HL-60 (cell line): ENCODE measurements at regions not wholly inside any gene's neighbourhood (a gene's known extent, or its start where the extent isn't known, plus 50 kb on each side); places are given as distances from the start of the nearest gene placed in this dataset.

ENCODE experiments used
- DNase-seq, 2 experiments: peaks; one replicate each; pipeline ENCODE4 v3.0.0-alpha.2; 2010 to 2020; ENCODE audit warnings: low read depth in 1 of 2, low spot score in 1 of 2
- H3K27ac ChIP-seq: fragments of 250-450 bp; sonication (Bioruptor Pico); replicated peaks from 2 replicates; pipeline ENCODE4 v1.5.1; 2020; ENCODE audit warnings: mild to moderate bottlenecking, moderate library complexity
- H3K27me3 ChIP-seq: fragments of 250-450 bp; sonication (Bioruptor Pico); 2 replicates; pipeline ENCODE4 v1.5.1; 2021; ENCODE audit warnings: mild to moderate bottlenecking, moderate library complexity; ENCODE audit not compliant: insufficient read depth, poor library complexity, severe bottlenecking
- H3K4me3 ChIP-seq: replicated peaks from 2 replicates; pipeline ENCODE4 v1.5.1; 2011; ENCODE audit warnings: mild to moderate bottlenecking, control low read depth, low read length; ENCODE audit not compliant: insufficient read depth
- GABPA ChIP-seq: IDR thresholded peaks from 2 replicates; pipeline ENCODE4 v1.6.1; 2012; ENCODE audit warnings: low read depth
- POLR2AphosphoS5 ChIP-seq: IDR thresholded peaks from 2 replicates; pipeline ENCODE4 v1.6.1; 2012; ENCODE audit warnings: low read depth
- SPI1 ChIP-seq: IDR thresholded peaks from 2 replicates; pipeline ENCODE4 v1.6.1; 2012; ENCODE audit warnings: low read depth, mild to moderate bottlenecking, borderline replicate concordance
- TF ChIP-seq, protein P1 (sequence below): IDR thresholded peaks from one replicate; pipeline ENCODE4 v1.5.1; 2011; ENCODE audit warnings: low read length, control low read depth, inconsistent platforms; ENCODE audit not compliant: insufficient read depth
- TF ChIP-seq, protein P2 (sequence below): IDR thresholded peaks from 2 replicates; pipeline ENCODE4 v1.6.1; 2012; ENCODE audit warnings: low read depth; ENCODE audit not compliant: insufficient replicate concordance

DNA sequence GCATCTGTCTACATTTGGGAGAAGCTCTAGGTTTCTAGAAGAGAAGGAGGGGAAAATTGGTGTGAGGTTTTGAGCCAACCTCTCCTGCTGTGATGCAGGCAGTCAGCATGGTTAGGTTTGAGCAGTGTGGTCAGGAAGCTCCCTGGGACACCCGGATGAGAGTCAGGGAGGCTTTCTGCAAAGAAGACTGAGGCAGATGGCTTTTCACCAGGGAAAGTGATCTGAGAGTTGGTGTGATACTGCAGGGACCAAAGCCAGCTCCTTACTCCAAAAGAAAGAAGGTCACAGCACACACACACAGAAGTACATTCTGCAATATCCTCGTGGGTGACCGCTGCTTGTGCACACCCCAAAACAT, 75.8 kb upstream of the BCL11A start:
- H3K4me3 ChIP-seq, result no peak overlapping the region
- TF ChIP-seq SPI1, result no peak
- TF ChIP-seq POLR2AphosphoS5, result no peak
- TF ChIP-seq, protein P1, sequence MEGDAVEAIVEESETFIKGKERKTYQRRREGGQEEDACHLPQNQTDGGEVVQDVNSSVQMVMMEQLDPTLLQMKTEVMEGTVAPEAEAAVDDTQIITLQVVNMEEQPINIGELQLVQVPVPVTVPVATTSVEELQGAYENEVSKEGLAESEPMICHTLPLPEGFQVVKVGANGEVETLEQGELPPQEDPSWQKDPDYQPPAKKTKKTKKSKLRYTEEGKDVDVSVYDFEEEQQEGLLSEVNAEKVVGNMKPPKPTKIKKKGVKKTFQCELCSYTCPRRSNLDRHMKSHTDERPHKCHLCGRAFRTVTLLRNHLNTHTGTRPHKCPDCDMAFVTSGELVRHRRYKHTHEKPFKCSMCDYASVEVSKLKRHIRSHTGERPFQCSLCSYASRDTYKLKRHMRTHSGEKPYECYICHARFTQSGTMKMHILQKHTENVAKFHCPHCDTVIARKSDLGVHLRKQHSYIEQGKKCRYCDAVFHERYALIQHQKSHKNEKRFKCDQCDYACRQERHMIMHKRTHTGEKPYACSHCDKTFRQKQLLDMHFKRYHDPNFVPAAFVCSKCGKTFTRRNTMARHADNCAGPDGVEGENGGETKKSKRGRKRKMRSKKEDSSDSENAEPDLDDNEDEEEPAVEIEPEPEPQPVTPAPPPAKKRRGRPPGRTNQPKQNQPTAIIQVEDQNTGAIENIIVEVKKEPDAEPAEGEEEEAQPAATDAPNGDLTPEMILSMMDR, result no peak
- TF ChIP-seq, protein P2, sequence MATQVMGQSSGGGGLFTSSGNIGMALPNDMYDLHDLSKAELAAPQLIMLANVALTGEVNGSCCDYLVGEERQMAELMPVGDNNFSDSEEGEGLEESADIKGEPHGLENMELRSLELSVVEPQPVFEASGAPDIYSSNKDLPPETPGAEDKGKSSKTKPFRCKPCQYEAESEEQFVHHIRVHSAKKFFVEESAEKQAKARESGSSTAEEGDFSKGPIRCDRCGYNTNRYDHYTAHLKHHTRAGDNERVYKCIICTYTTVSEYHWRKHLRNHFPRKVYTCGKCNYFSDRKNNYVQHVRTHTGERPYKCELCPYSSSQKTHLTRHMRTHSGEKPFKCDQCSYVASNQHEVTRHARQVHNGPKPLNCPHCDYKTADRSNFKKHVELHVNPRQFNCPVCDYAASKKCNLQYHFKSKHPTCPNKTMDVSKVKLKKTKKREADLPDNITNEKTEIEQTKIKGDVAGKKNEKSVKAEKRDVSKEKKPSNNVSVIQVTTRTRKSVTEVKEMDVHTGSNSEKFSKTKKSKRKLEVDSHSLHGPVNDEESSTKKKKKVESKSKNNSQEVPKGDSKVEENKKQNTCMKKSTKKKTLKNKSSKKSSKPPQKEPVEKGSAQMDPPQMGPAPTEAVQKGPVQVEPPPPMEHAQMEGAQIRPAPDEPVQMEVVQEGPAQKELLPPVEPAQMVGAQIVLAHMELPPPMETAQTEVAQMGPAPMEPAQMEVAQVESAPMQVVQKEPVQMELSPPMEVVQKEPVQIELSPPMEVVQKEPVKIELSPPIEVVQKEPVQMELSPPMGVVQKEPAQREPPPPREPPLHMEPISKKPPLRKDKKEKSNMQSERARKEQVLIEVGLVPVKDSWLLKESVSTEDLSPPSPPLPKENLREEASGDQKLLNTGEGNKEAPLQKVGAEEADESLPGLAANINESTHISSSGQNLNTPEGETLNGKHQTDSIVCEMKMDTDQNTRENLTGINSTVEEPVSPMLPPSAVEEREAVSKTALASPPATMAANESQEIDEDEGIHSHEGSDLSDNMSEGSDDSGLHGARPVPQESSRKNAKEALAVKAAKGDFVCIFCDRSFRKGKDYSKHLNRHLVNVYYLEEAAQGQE, result no peak
- no peak for TF ChIP-seq GABPA
- no peaks in the 10 kb centered on the region for H3K27me3 ChIP-seq
- H3K27ac ChIP-seq, result no peak overlapping the region
- DNase-seq, result no peak

DNA sequence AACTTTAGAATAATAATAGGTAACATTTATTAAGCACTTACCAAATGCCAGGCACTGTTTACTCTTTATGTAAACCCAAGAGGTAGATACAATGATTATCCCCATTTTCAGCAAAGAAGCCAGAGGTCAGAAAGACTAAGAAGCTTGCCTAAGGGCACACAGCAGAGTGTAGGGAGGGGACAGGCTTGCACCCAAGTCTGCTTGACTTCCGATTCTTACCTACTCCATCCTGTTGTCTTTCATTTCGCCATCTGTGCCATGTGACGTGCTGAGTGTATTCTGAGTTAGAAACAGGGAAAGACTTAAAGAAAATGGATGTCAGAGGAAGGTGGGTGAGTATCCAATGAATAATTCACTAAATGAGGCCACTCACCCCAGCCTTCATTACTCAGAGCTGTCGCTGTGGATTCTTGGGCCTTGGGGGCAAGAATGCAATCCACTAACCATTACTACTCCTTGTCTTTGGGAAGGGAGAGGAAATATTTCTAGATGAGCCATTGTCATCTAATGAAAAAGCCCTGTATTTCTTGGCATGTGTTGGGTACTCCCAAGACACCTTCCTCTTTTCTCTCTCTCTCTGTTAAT, 76.4 kb upstream of the BCL11A start:
- peak; percentile 17 to 32 for DNase-seq
- H3K4me3 ChIP-seq, result no peak overlapping the region
- H3K27me3 ChIP-seq, result no peaks in the 10 kb centered on the region
- no peak overlapping the region for H3K27ac ChIP-seq
- TF ChIP-seq GABPA (no peak), POLR2AphosphoS5 (no peak), SPI1 (no peak)
- TF ChIP-seq, protein P2, result no peak
- TF ChIP-seq, protein P1, result no peak

DNA sequence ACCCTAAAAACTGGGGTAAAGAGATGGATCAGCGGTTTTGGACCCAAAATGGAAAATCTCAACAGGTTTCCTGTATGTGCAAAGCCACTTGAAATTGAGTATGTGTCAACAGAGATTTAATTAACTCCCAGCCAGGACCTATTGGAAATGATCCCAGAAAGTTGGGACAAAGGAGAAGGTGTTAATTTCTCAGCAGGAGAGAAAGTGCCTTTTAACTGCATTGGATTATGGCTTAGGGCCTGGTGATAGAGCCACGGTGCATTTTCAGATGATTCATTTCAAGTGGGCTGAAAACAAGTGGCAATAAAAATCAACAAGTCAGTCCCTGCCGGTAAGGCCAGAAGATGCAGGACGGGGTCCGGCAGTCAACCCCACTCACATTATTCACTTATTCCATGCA, 80.2 kb upstream of the BCL11A start:
- no peak for DNase-seq
- Histone ChIP-seq H3K27me3 (no peaks in the 10 kb centered on the region), H3K27ac (no peak overlapping the region), H3K4me3 (no peak overlapping the region)
- TF ChIP-seq, protein P1, result no peak
- TF ChIP-seq, protein P2, result no peak
- TF ChIP-seq SPI1, result no peak
- no peak for TF ChIP-seq GABPA
- TF ChIP-seq POLR2AphosphoS5, result no peak
